Astrocyte of the cerebellum (primary cell): ENCODE measurements at regions not wholly inside any gene's neighbourhood (a gene's known extent, or its start where the extent isn't known, plus 50 kb on each side); places are given as distances from the start of the nearest gene placed in this dataset.

ENCODE experiments used
- DNase-seq: peaks from one replicate; pipeline ENCODE4 v3.0.0-alpha.2; 2011; ENCODE audit warnings: low read depth
- H3K4me3 ChIP-seq: 2 replicates; pipeline ENCODE4 v1.5.1; 2011; ENCODE audit warnings: mild to moderate bottlenecking, low read depth, low read length, moderate library complexity
- in situ Hi-C: cut with HindIII; loops from 2 replicates; pipeline ENCODE4 v1.10.0; 2017; ENCODE audit warnings: low sequenced_read_pairs
- TF ChIP-seq, protein P1 (sequence below): IDR thresholded peaks from 2 replicates; pipeline ENCODE4 v1.5.1; 2012; ENCODE audit warnings: low read length, low read depth, moderate library complexity, mild to moderate bottlenecking; ENCODE audit errors: missing control alignments

- in situ Hi-C loops: no loop called here
- H3K4me3 ChIP-seq: no peak overlapping the region
- DNase-seq: no peak
- TF ChIP-seq, protein P1, sequence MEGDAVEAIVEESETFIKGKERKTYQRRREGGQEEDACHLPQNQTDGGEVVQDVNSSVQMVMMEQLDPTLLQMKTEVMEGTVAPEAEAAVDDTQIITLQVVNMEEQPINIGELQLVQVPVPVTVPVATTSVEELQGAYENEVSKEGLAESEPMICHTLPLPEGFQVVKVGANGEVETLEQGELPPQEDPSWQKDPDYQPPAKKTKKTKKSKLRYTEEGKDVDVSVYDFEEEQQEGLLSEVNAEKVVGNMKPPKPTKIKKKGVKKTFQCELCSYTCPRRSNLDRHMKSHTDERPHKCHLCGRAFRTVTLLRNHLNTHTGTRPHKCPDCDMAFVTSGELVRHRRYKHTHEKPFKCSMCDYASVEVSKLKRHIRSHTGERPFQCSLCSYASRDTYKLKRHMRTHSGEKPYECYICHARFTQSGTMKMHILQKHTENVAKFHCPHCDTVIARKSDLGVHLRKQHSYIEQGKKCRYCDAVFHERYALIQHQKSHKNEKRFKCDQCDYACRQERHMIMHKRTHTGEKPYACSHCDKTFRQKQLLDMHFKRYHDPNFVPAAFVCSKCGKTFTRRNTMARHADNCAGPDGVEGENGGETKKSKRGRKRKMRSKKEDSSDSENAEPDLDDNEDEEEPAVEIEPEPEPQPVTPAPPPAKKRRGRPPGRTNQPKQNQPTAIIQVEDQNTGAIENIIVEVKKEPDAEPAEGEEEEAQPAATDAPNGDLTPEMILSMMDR: no peak
Observed at GRCh38 chr13:74620308-74620707, 486.1 kb upstream of the KLF12 start.

- H3K4me3 ChIP-seq: no peak overlapping the region
- in situ Hi-C loops: no loop called here
- no peak for DNase-seq
- TF ChIP-seq, protein P1: no peak
Observed at GRCh38 chr13:74597526-74597925, 463.3 kb upstream of the KLF12 start.

- no peak overlapping the region for H3K4me3 ChIP-seq
- TF ChIP-seq, protein P1: no peak
- in situ Hi-C loops: no loop called here
- no peak for DNase-seq
Observed at GRCh38 chr13:74596691-74597090, 462.5 kb upstream of the KLF12 start.

GRCh38 chr13:74593688-74594087, 459.5 kb upstream of the KLF12 start:
- in situ Hi-C loops: no loop called here
- no peak overlapping the region for H3K4me3 ChIP-seq
- no peak for DNase-seq
- TF ChIP-seq, protein P1: no peak

GRCh38 chr13:74586847-74587246, 452.6 kb upstream of the KLF12 start:
- no peak overlapping the region for H3K4me3 ChIP-seq
- in situ Hi-C loops: no loop called here
- TF ChIP-seq, protein P1: no peak
- DNase-seq: no peak

DNA sequence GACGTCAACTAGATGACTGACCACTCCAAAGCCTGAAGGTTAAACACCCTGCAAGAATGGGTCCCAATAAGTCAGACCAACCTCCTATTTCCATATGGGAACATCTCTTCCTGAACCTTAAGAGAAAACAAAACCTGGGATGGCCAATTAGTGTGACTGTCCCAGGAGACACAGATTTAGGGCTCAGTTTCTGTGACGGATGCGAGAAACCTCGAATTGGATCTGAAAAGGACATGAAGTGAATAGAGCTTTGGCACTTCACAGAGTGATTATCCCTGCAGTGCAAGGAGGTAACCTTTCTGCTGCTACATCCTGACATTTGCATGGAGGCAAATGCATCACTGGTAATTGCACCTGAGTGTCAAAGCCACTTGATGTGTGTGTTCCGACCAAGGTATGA, 442.2 kb upstream of the KLF12 start:
- DNase-seq: no peak
- no peak overlapping the region for H3K4me3 ChIP-seq
- TF ChIP-seq, protein P1: no peak
- in situ Hi-C loops: no loop called here

DNA sequence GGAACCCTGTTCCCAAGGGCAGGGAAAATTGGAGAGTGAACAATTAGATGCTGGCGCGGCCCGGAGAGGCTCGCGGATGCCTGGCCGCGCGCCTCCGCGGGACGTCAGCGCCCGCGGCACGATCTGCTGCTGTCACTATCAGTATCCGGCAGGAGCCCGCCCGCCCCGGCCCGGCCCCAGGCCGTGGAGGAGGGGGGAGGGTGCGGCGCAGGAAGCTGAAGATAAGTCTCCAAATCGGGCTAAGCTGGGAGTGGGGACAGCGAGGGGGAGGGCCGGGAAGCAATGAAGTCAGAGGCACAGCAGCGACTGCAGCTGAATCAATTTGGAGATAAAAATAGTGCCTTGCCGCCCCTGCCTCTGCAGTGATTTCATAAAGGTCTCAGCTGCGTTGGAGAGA, 441.5 kb upstream of the KLF12 start:
- DNase-seq: no peak
- H3K4me3 ChIP-seq: peak overlapping the region; percentile 43
- TF ChIP-seq, protein P1: no peak
- in situ Hi-C loops: no loop called here
